GM18867 (cell line): ENCODE measurements at regions not wholly inside any gene's neighbourhood (a gene's known extent, or its start where the extent isn't known, plus 50 kb on each side); places are given as distances from the start of the nearest gene placed in this dataset.

Source experiments
- ATAC-seq: cut with Tn5 transposase; IDR thresholded peaks from one replicate; pipeline ENCODE4 v1.9.1; 2021; ENCODE audit warnings: mild to moderate bottlenecking, moderate library complexity; ENCODE audit not compliant: unreplicated experiment

- no peak for ATAC-seq
These were observed 64.2 kb upstream of the TNRC6C start for GRCh38 chr17:77894126-77894956.

GRCh38 chr17:77897741-77898301 is 60.7 kb upstream of the TNRC6C start:
- no peak for ATAC-seq

GRCh38 chr17:77898521-77899434 is 59.7 kb upstream of the TNRC6C start:
- ATAC-seq = no peak

- no peak for ATAC-seq
These were observed 59.0 kb upstream of the TNRC6C start for GRCh38 chr17:77899498-77899897.

DNA sequence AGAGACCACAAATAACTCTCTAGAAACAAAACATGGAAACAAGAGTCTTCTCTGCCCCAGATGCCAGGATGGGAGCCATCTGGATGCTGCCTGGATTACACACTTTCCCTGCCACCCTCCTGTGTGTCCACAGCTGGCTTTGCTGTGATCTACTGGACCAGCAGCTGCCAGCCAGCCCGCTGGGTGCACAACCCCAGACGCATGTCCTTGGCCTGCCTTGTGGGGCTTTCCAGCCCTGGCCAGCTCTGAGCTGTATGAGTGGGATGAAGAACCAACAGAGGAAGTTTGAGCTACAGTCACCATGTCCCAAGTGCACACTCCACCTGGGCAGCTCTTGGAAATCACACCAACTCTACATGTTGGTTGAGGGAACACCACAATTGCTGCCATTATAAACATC is 57.0 kb upstream of the TNRC6C start:
- no peak for ATAC-seq

- ATAC-seq = no peak
These were observed 53.2 kb upstream of the TNRC6C start for GRCh38 chr17:77905266-77905665.

GRCh38 chr17:77905766-77906165 is 52.7 kb upstream of the TNRC6C start:
- ATAC-seq = no peak

DNA sequence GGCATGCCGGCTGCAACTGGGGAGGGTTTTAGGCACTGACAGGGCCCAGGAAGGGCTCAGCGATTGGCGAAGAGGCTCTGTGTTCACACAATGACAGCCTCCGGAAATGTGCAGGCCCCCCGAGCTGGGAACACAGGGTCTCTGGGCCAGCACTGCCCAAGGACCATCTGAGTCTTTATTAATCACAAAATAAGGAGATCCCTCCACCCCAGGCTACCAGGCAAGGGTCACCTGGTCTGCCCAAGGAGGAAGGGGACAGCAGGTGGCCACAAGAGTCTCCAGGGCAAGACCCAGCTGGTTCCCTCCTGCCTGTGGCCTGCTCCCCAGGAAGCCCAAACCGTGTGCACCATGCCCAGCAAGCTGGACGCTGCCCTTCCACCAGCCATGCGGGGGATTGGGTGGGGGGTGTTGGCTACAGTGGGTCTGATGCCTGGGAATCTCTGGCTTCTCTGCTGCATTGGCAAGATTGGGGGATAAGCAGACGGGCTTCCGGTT is 52.1 kb upstream of the TNRC6C start:
- ATAC-seq = no peak

- no peak for ATAC-seq
These were observed 50.7 kb upstream of the TNRC6C start for GRCh38 chr17:77907497-77908461.

GRCh38 chr17:77908501-77908900 is 50.0 kb upstream of the TNRC6C start:
- ATAC-seq = no peak
